ENCODE measurements at regions not wholly inside any gene's neighbourhood (a gene's known extent, or its start where the extent isn't known, plus 50 kb on each side); places are given as distances from the start of the nearest gene placed in this dataset.

GRCh38 chr6:159378411-159379328, 209.5 kb downstream of the FNDC1 start:
- no peak for TF ChIP-seq POLR2A (IDR thresholded peaks at IDR 0.05; ENCODE audit: low read depth, low read length)
- no peak for TF ChIP-seq TAF1 (IDR thresholded peaks at IDR 0.05; ENCODE audit: borderline replicate concordance, low read depth, low read length)
- TF ChIP-seq POLR2AphosphoS5 (IDR thresholded peaks at IDR 0.05; ENCODE audit: low read depth, low read length) = no peak
- no peak for FAIRE-seq
- no peak for DNase-seq (ENCODE audit: insufficient read length)

GRCh38 chr6:159376516-159377158, 207.4 kb downstream of the FNDC1 start:
- DNase-seq (ENCODE audit: insufficient read length) = no peak
- no peak for TF ChIP-seq TAF1 (IDR thresholded peaks at IDR 0.05; ENCODE audit: borderline replicate concordance, low read depth, low read length)
- TF ChIP-seq POLR2AphosphoS5 (IDR thresholded peaks at IDR 0.05; ENCODE audit: low read depth, low read length) = no peak
- TF ChIP-seq POLR2A (IDR thresholded peaks at IDR 0.05; ENCODE audit: low read depth, low read length) = no peak
- FAIRE-seq = no peak

- TF ChIP-seq POLR2AphosphoS5 (IDR thresholded peaks at IDR 0.05; ENCODE audit: low read depth, low read length) = no peak
- no peak for TF ChIP-seq TAF1 (IDR thresholded peaks at IDR 0.05; ENCODE audit: borderline replicate concordance, low read depth, low read length)
- no peak for TF ChIP-seq POLR2A (IDR thresholded peaks at IDR 0.05; ENCODE audit: low read depth, low read length)
- no peak for DNase-seq (ENCODE audit: insufficient read length)
- FAIRE-seq = no peak
These were observed 205.8 kb downstream of the FNDC1 start for GRCh38 chr6:159375014-159375413.

DNA sequence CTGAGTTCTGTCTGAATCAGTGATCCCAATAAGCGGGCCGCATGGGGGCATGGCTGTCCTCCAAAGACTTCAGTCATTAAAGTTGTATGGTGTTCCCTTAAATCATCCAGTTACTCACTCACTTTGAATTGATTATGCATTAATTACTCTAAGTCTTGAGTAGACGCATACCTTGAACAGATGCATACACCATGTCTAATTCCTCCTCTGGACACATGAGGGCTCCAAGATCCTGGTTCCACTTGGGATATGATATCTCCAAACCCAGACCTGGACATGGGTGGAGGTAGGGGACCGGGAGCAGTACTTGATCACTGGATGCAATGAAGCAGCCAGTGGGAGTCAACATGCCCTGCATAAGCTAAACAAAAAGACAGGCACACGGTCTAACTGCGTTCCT, 204.5 kb downstream of the FNDC1 start:
- FAIRE-seq (no peak), DNase-seq (ENCODE audit: insufficient read length) (no peak)
- TF ChIP-seq TAF1 (IDR thresholded peaks at IDR 0.05; ENCODE audit: borderline replicate concordance, low read depth, low read length) (no peak), POLR2A (IDR thresholded peaks at IDR 0.05; ENCODE audit: low read depth, low read length) (no peak), POLR2AphosphoS5 (IDR thresholded peaks at IDR 0.05; ENCODE audit: low read depth, low read length) (no peak)

- TF ChIP-seq TAF1 (IDR thresholded peaks at IDR 0.05; ENCODE audit: borderline replicate concordance, low read depth, low read length) (no peak), POLR2A (IDR thresholded peaks at IDR 0.05; ENCODE audit: low read depth, low read length) (no peak), POLR2AphosphoS5 (IDR thresholded peaks at IDR 0.05; ENCODE audit: low read depth, low read length) (no peak)
These were observed 203.1 kb downstream of the FNDC1 start for GRCh38 chr6:159372333-159372732.

GRCh38 chr6:159360306-159360705, 191.1 kb downstream of the FNDC1 start:
- no peak for DNase-seq (ENCODE audit: insufficient read length)
- TF ChIP-seq POLR2AphosphoS5 (IDR thresholded peaks at IDR 0.05; ENCODE audit: low read depth, low read length) = no peak
- FAIRE-seq = no peak

More at GRCh38 chr6:159372333-159372732, 203.1 kb downstream of the FNDC1 start:
- FAIRE-seq (no peak), DNase-seq (ENCODE audit: insufficient read length) (no peak)

- TF ChIP-seq POLR2A (IDR thresholded peaks at IDR 0.05; ENCODE audit: low read depth, low read length) = no peak
- TF ChIP-seq TAF1 (IDR thresholded peaks at IDR 0.05; ENCODE audit: borderline replicate concordance, low read depth, low read length) = no peak
- no peak for TF ChIP-seq POLR2AphosphoS5 (IDR thresholded peaks at IDR 0.05; ENCODE audit: low read depth, low read length)
- FAIRE-seq = no peak
These were observed 190.5 kb downstream of the FNDC1 start for GRCh38 chr6:159359581-159360297.

DNA sequence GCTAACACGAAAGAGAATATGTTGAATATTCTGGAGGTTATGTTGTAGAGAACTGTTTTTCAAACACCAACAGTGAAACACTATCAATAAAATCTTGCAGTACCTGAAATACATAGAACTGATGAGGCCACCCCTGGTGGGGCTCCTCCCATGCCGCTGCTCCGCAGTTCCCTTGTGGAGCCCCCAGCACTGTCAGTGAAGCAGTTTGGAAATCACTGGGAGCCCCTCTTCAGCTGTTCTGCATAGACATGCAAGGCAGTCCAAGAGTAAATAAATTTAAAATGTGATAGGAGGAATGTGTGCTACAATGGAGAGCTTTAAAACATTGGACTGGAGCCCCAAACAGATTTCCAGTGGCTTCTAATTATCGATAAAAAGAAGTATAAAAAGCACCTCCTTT, 189.4 kb downstream of the FNDC1 start:
- FAIRE-seq (no peak), DNase-seq (ENCODE audit: insufficient read length) (no peak)
- TF ChIP-seq POLR2AphosphoS5 (IDR thresholded peaks at IDR 0.05; ENCODE audit: low read depth, low read length) = no peak
- no peak for TF ChIP-seq POLR2A (IDR thresholded peaks at IDR 0.05; ENCODE audit: low read depth, low read length)
- TF ChIP-seq TAF1 (IDR thresholded peaks at IDR 0.05; ENCODE audit: borderline replicate concordance, low read depth, low read length) = no peak

More at GRCh38 chr6:159359581-159360297, 190.5 kb downstream of the FNDC1 start:
- no peak for DNase-seq (ENCODE audit: insufficient read length)

DNA sequence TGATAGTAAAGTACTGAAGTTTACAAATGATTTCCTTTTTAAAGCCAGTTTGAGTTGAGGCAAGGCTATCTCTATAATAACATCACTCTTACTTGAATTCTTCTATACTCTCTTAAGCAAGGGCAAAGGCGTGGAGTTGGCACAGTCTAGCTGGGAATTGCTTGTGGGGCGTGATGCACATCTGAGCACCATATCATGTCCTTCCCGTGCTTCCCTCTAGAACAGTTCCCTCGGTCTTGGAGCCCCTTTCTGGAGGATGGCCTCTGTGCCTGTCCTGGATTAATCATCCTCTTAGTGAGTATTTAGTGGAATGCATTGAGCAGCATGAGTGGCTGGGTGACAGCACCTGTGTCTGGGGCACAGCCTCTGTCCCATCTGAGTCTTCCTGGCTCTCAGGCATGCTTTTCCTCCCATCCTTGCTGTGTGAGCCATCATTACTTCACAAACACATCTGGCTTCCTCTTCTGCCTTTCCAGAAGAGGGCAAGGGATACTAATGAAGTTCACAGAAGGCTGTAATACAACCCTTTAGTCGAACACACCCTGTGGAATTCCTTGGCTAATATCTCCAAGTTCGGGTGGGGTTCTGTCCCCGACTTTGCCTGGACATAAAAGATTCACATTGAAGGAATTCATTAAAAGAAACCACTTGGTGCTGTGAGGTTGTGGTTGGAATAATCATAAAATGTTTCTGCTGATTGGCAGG, 188.2 kb downstream of the FNDC1 start:
- FAIRE-seq (no peak), DNase-seq (ENCODE audit: insufficient read length) (no peak)
- TF ChIP-seq TAF1 (IDR thresholded peaks at IDR 0.05; ENCODE audit: borderline replicate concordance, low read depth, low read length) (no peak), POLR2A (IDR thresholded peaks at IDR 0.05; ENCODE audit: low read depth, low read length) (no peak), POLR2AphosphoS5 (IDR thresholded peaks at IDR 0.05; ENCODE audit: low read depth, low read length) (no peak)

GRCh38 chr6:159353193-159353592, 184.0 kb downstream of the FNDC1 start:
- DNase-seq (ENCODE audit: insufficient read length) (no peak), FAIRE-seq (no peak)
- TF ChIP-seq POLR2AphosphoS5 (IDR thresholded peaks at IDR 0.05; ENCODE audit: low read depth, low read length) (no peak), TAF1 (IDR thresholded peaks at IDR 0.05; ENCODE audit: borderline replicate concordance, low read depth, low read length) (no peak), POLR2A (IDR thresholded peaks at IDR 0.05; ENCODE audit: low read depth, low read length) (no peak)

- no peak for FAIRE-seq
- TF ChIP-seq POLR2AphosphoS5 (IDR thresholded peaks at IDR 0.05; ENCODE audit: low read depth, low read length) = no peak
- TF ChIP-seq TAF1 (IDR thresholded peaks at IDR 0.05; ENCODE audit: borderline replicate concordance, low read depth, low read length) = no peak
- TF ChIP-seq POLR2A (IDR thresholded peaks at IDR 0.05; ENCODE audit: low read depth, low read length) = no peak
- no peak for DNase-seq (ENCODE audit: insufficient read length)
These were observed 182.5 kb downstream of the FNDC1 start for GRCh38 chr6:159351707-159352106.
